ENCODE measurements at regions not wholly inside any gene's neighbourhood (a gene's known extent, or its start where the extent isn't known, plus 50 kb on each side); places are given as distances from the start of the nearest gene placed in this dataset.

GRCh38 chr14:82854131-82854530 lies 1320.5 kb upstream of the SEL1L start:
- no peak for TF ChIP-seq EZH2 (IDR thresholded peaks at IDR 0.05; ENCODE audit: borderline replicate concordance, insufficient read depth, low read length, poor library complexity, severe bottlenecking)
- no peak for TF ChIP-seq POLR2AphosphoS5 (IDR thresholded peaks at IDR 0.05)
- TF ChIP-seq CTCF (IDR thresholded peaks at IDR 0.05; ENCODE audit: poor library complexity, severe bottlenecking) = no peak
- no peak for TF ChIP-seq EP300 (conservative IDR thresholded peaks at IDR 0.05; ENCODE audit: poor library complexity, severe bottlenecking)
- no peak for TF ChIP-seq TAF1 (IDR thresholded peaks at IDR 0.05; ENCODE audit: low read depth)
- TF ChIP-seq RAD21 (conservative IDR thresholded peaks at IDR 0.05) = no peak
